GM12874 (cell line): ENCODE measurements at regions not wholly inside any gene's neighbourhood (a gene's known extent, or its start where the extent isn't known, plus 50 kb on each side); places are given as distances from the start of the nearest gene placed in this dataset.

ENCODE experiments used
- CTCF ChIP-seq: IDR thresholded peaks from 2 replicates; pipeline ENCODE4 v1.5.1; 2011; ENCODE audit warnings: low read depth, mild to moderate bottlenecking, control low read depth, low read length, moderate library complexity; ENCODE audit not compliant: insufficient read depth

GRCh38 chr5:8695902-8696845 is 827.2 kb downstream of the MTRR start:
- no peak for TF ChIP-seq CTCF

GRCh38 chr5:8700222-8700621 is 831.3 kb downstream of the MTRR start:
- no peak for TF ChIP-seq CTCF

- no peak for TF ChIP-seq CTCF
These were observed 831.7 kb downstream of the MTRR start for GRCh38 chr5:8700671-8701070.

GRCh38 chr5:8701251-8701650 is 832.3 kb downstream of the MTRR start:
- TF ChIP-seq CTCF = no peak

GRCh38 chr5:8710426-8710930 is 835.4 kb downstream of the SEMA5A start:
- no peak for TF ChIP-seq CTCF

- no peak for TF ChIP-seq CTCF
These were observed 831.7 kb downstream of the SEMA5A start for GRCh38 chr5:8714198-8714597.

- TF ChIP-seq CTCF = no peak
These were observed 831.0 kb downstream of the SEMA5A start for GRCh38 chr5:8714861-8715260.
